GM12878 (cell line): ENCODE measurements at regions not wholly inside any gene's neighbourhood (a gene's known extent, or its start where the extent isn't known, plus 50 kb on each side); places are given as distances from the start of the nearest gene placed in this dataset.

Experiments
- ATAC-seq: fragments of 200-7000 bp; cut with Tn5 transposase; 3 replicates; pipeline ENCODE4 v1.9.1; 2020; ENCODE audit warnings: mild to moderate bottlenecking, moderate library complexity
- BruUV-seq: library from RNA; stranded (reverse); fragments of 400-500 nt; replicated peaks from 2 replicates; lab custom pipeline; 2021; lab: Mats Ljungman, UMichigan
- CTCF ChIA-PET: fragments of 300-600 bp; sonication (Branson Sonifier 250); formaldehyde crosslinking; extraction: SDS; loops from one replicate; lab custom pipeline; 2021; ENCODE audit warnings: inconsistent platforms; lab: Yijun Ruan, JAX
- POLR2A ChIA-PET: fragments of 350-600 bp; formaldehyde crosslinking; extraction: SDS; loops from one replicate; lab custom pipeline; 2021; ENCODE audit warnings: inconsistent platforms; lab: Charles Lee
- RAD21 ChIA-PET: fragments of 300-600 bp; sonication (Branson Sonifier 250); formaldehyde crosslinking; loops from one replicate; lab custom pipeline; 2023; ENCODE audit warnings: antibody characterized with exemption; ENCODE audit not compliant: unreplicated experiment; lab: Charles Lee
- SMC1A ChIA-PET: fragments of 300-600 bp; sonication (Branson Sonifier 250); formaldehyde crosslinking; loops from one replicate; lab custom pipeline; 2023; ENCODE audit not compliant: unreplicated experiment, uncharacterized antibody; lab: Charles Lee
- DNase-seq: peaks from one replicate; pipeline ENCODE4 v3.0.0-alpha.2; 2011; ENCODE audit warnings: low read depth, low spot score
- FAIRE-seq: peaks from 3 replicates; lab custom pipeline; 2011; peaks lifted over from hg19 to GRCh38; lab: Jason Lieb, UNC
- H2AFZ ChIP-seq: 2 replicates; pipeline ENCODE4 v1.6.0; 2011; ENCODE audit warnings: low read depth, low read length, control low read depth; ENCODE audit not compliant: control insufficient read depth
- H3K27ac ChIP-seq: 2 replicates; pipeline ENCODE4 v1.5.1; 2011; ENCODE audit warnings: control low read depth; ENCODE audit not compliant: control insufficient read depth, insufficient read depth
- H3K27me3 ChIP-seq, 2 experiments: replicated peaks in 1 of 2; 2 replicates each; pipeline versions ENCODE4 v1.6.0 to v1.6.1; 2011; ENCODE audit warnings: low read length in 1 of 2; ENCODE audit not compliant: control insufficient read depth in 2 of 2, insufficient read depth in 2 of 2
- H3K36me3 ChIP-seq, 2 experiments: 2 replicates each; pipeline ENCODE4 v1.5.1; 2011; ENCODE audit warnings: low read length in 1 of 2; ENCODE audit not compliant: control insufficient read depth in 2 of 2, insufficient read depth in 2 of 2
- H3K4me1 ChIP-seq: 2 replicates; pipeline ENCODE4 v1.6.1; 2011; ENCODE audit warnings: mild to moderate bottlenecking, low read length, moderate library complexity, mixed read lengths; ENCODE audit not compliant: control insufficient read depth, insufficient read depth
- H3K4me2 ChIP-seq: 2 replicates; pipeline ENCODE4 v1.6.0; 2011; ENCODE audit warnings: control low read depth; ENCODE audit not compliant: control insufficient read depth, insufficient read depth
- H3K4me3 ChIP-seq: fragments of 200-600 bp; sonication (generic); 2 replicates; pipeline ENCODE4 v1.5.1; 2016
- H3K79me2 ChIP-seq: 2 replicates; pipeline ENCODE4 v1.6.0; 2011; ENCODE audit warnings: low read length; ENCODE audit not compliant: control insufficient read depth, insufficient read depth
- H3K9ac ChIP-seq: 2 replicates; pipeline ENCODE4 v1.8.0; 2011; ENCODE audit warnings: low read length, control low read depth, mixed read lengths; ENCODE audit not compliant: control insufficient read depth, insufficient read depth
- H3K9me3 ChIP-seq: replicated peaks from 3 replicates; pipeline ENCODE4 v1.5.1; 2011; ENCODE audit warnings: mild to moderate bottlenecking, low read length; ENCODE audit not compliant: control insufficient read depth, insufficient read depth
- H4K20me1 ChIP-seq: 2 replicates; pipeline ENCODE4 v1.6.0; 2011; ENCODE audit not compliant: control insufficient read depth, insufficient read depth
- BRCA1 ChIP-seq: IDR thresholded peaks from 2 replicates; pipeline ENCODE4 v1.6.1; 2011; ENCODE audit warnings: low read depth, low read length, improper control_type of control experiment
- DPF2 ChIP-seq: fragments of 450-650 bp; IDR thresholded peaks from 2 replicates; pipeline ENCODE4 v1.6.1; 2017; ENCODE audit warnings: mild to moderate bottlenecking
- IRF4 ChIP-seq: IDR thresholded peaks from 2 replicates; pipeline ENCODE4 v1.6.1; 2011; ENCODE audit warnings: low read depth, low read length
- MTA2 ChIP-seq: fragments of 450-650 bp; IDR thresholded peaks from 2 replicates; pipeline ENCODE4 v1.6.1; 2016; ENCODE audit warnings: low read depth, mild to moderate bottlenecking, moderate library complexity
- NFXL1 ChIP-seq: fragments of 450-650 bp; IDR thresholded peaks from 2 replicates; pipeline ENCODE4 v1.6.1; 2017; ENCODE audit warnings: antibody characterized with exemption, mild to moderate bottlenecking, borderline replicate concordance
- RAD51 ChIP-seq: fragments of 450-650 bp; IDR thresholded peaks from 2 replicates; pipeline ENCODE4 v1.6.1; 2016; ENCODE audit warnings: moderate library complexity, mild to moderate bottlenecking, inconsistent platforms
- SREBF1 ChIP-seq: IDR thresholded peaks from 2 replicates; pipeline ENCODE4 v1.6.1; 2012; ENCODE audit warnings: mild to moderate bottlenecking, low read length
- STAT3 ChIP-seq: IDR thresholded peaks from 2 replicates; pipeline ENCODE4 v1.6.1; 2011; ENCODE audit warnings: low read depth, low read length, improper control_type of control experiment
- TBL1XR1 ChIP-seq: IDR thresholded peaks from 2 replicates; pipeline ENCODE4 v1.6.1; 2012; ENCODE audit warnings: low read depth, low read length, improper control_type of control experiment
- ZNF207 ChIP-seq: fragments of 450-650 bp; IDR thresholded peaks from 2 replicates; pipeline ENCODE4 v1.6.1; 2014; ENCODE audit warnings: antibody characterized with exemption, mild to moderate bottlenecking, borderline replicate concordance
- ZNF217 ChIP-seq: fragments of 450-650 bp; IDR thresholded peaks from 2 replicates; pipeline ENCODE4 v1.6.1; 2017; ENCODE audit warnings: antibody characterized with exemption, mild to moderate bottlenecking
- ZNF384 ChIP-seq: IDR thresholded peaks from 2 replicates; pipeline ENCODE4 v1.6.1; 2012; ENCODE audit warnings: low read depth, mild to moderate bottlenecking, low read length, improper control_type of control experiment, borderline replicate concordance
- WGBS: methylation state at CpG from one replicate; pipeline ENCODE4 v1.1.6; 2016; ENCODE audit warnings: low lambda C conversion rate; ENCODE audit not compliant: insufficient replicate concordance, insufficient coverage; ENCODE audit errors: missing lambda C conversion rate; 5-methylcytosine and 5-hydroxymethylcytosine counted together
- in situ Hi-C: fragments of 300-500 bp; cut with MboI; formaldehyde crosslinking; loops from 9 replicates; pipeline ENCODE4 v1.14.3; 2018; ENCODE audit warnings: mixed read lengths
- intact Hi-C: fragments of 100-400 bp; cut with micrococcal nuclease; formaldehyde crosslinking; loops from one replicate; pipeline ENCODE4 v1.14.2; 2022; ENCODE audit not compliant: unreplicated experiment
- TF ChIP-seq, protein P1 (sequence below): fragments of 450-650 bp; IDR thresholded peaks from 2 replicates; pipeline ENCODE4 v1.6.1; 2016; ENCODE audit warnings: mild to moderate bottlenecking
- TF ChIP-seq, protein P2 (sequence below): fragments of 450-650 bp; IDR thresholded peaks from 2 replicates; pipeline ENCODE4 v1.6.1; 2017; ENCODE audit warnings: mild to moderate bottlenecking, moderate library complexity
- TF ChIP-seq, protein P3 (sequence below): fragments of 450-650 bp; IDR thresholded peaks from 2 replicates; pipeline ENCODE4 v1.6.1; 2018; ENCODE audit warnings: mild to moderate bottlenecking, low read depth, moderate library complexity; ENCODE audit not compliant: partially characterized antibody

DNA sequence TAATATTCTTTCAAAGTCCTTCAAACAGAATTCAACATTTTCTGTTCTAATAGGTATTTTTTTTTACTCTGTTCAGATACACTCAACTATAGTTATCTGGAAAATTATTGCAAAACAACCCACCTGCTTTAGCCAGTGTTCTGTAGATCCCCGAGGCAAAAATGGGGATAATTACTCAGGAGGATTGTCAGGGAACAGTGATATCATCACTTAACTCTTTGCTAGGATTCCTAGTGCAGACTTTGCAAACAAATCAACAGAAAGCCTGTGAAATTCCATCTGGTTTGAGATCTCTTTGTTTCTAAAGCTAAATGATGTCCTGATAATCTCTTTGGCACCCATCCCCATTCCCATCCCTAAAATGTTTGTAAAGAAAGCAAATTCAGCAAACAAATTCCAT lies 413.6 kb upstream of the MEIS1 start:
- no peak for TF ChIP-seq ZNF217
- no peak for TF ChIP-seq RAD51
- no peak for TF ChIP-seq TBL1XR1
- no peak for TF ChIP-seq BRCA1
- TF ChIP-seq MTA2 = no peak
- TF ChIP-seq, protein P1, sequence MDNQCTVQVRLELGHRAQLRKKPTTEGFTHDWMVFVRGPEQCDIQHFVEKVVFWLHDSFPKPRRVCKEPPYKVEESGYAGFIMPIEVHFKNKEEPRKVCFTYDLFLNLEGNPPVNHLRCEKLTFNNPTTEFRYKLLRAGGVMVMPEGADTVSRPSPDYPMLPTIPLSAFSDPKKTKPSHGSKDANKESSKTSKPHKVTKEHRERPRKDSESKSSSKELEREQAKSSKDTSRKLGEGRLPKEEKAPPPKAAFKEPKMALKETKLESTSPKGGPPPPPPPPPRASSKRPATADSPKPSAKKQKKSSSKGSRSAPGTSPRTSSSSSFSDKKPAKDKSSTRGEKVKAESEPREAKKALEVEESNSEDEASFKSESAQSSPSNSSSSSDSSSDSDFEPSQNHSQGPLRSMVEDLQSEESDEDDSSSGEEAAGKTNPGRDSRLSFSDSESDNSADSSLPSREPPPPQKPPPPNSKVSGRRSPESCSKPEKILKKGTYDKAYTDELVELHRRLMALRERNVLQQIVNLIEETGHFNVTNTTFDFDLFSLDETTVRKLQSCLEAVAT = no peak
- TF ChIP-seq, protein P2, sequence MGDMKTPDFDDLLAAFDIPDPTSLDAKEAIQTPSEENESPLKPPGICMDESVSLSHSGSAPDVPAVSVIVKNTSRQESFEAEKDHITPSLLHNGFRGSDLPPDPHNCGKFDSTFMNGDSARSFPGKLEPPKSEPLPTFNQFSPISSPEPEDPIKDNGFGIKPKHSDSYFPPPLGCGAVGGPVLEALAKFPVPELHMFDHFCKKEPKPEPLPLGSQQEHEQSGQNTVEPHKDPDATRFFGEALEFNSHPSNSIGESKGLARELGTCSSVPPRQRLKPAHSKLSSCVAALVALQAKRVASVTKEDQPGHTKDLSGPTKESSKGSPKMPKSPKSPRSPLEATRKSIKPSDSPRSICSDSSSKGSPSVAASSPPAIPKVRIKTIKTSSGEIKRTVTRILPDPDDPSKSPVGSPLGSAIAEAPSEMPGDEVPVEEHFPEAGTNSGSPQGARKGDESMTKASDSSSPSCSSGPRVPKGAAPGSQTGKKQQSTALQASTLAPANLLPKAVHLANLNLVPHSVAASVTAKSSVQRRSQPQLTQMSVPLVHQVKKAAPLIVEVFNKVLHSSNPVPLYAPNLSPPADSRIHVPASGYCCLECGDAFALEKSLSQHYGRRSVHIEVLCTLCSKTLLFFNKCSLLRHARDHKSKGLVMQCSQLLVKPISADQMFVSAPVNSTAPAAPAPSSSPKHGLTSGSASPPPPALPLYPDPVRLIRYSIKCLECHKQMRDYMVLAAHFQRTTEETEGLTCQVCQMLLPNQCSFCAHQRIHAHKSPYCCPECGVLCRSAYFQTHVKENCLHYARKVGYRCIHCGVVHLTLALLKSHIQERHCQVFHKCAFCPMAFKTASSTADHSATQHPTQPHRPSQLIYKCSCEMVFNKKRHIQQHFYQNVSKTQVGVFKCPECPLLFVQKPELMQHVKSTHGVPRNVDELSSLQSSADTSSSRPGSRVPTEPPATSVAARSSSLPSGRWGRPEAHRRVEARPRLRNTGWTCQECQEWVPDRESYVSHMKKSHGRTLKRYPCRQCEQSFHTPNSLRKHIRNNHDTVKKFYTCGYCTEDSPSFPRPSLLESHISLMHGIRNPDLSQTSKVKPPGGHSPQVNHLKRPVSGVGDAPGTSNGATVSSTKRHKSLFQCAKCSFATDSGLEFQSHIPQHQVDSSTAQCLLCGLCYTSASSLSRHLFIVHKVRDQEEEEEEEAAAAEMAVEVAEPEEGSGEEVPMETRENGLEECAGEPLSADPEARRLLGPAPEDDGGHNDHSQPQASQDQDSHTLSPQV = no peak
- no peak for TF ChIP-seq SREBF1
- TF ChIP-seq ZNF384 = no peak
- no peak for TF ChIP-seq IRF4
- TF ChIP-seq, protein P3, sequence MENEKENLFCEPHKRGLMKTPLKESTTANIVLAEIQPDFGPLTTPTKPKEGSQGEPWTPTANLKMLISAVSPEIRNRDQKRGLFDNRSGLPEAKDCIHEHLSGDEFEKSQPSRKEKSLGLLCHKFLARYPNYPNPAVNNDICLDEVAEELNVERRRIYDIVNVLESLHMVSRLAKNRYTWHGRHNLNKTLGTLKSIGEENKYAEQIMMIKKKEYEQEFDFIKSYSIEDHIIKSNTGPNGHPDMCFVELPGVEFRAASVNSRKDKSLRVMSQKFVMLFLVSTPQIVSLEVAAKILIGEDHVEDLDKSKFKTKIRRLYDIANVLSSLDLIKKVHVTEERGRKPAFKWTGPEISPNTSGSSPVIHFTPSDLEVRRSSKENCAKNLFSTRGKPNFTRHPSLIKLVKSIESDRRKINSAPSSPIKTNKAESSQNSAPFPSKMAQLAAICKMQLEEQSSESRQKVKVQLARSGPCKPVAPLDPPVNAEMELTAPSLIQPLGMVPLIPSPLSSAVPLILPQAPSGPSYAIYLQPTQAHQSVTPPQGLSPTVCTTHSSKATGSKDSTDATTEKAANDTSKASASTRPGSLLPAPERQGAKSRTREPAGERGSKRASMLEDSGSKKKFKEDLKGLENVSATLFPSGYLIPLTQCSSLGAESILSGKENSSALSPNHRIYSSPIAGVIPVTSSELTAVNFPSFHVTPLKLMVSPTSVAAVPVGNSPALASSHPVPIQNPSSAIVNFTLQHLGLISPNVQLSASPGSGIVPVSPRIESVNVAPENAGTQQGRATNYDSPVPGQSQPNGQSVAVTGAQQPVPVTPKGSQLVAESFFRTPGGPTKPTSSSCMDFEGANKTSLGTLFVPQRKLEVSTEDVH = no peak
- no peak for TF ChIP-seq STAT3
- TF ChIP-seq ZNF207 = no peak
- no peak for TF ChIP-seq NFXL1
- TF ChIP-seq DPF2 = no peak
- POLR2A ChIA-PET = no interaction called here
- DNase-seq = no peak
- Histone ChIP-seq H3K36me3 (no peaks in the 10 kb centered on the region), H3K27me3 (no peaks in the 10 kb centered on the region), H3K4me1 (no peaks in the 10 kb centered on the region), H3K27ac (no peak overlapping the region), H3K9me3 (no peaks in the 10 kb centered on the region), H4K20me1 (no peaks in the 10 kb centered on the region), H3K79me2 (no peaks in the 10 kb centered on the region), H3K4me3 (no peak overlapping the region), H3K4me2 (no peak overlapping the region), H2AFZ (no peak overlapping the region), H3K9ac (no peak overlapping the region)
- in situ Hi-C loops (no loop called here), intact Hi-C loops (no loop called here)
- BruUV-seq = no TSS peak
- CTCF ChIA-PET = no interaction called here
- ATAC-seq = no peak
- SMC1A ChIA-PET = interaction anchor here (0.7 to 1.4 kb wide), 3 partner anchors 9 to 28 kb away, joined by 3 read pairs; no protein-coding TSS in a partner anchor
- 0% methylated on average over 1 of the region's 1 CpG for WGBS
- RAD21 ChIA-PET = no interaction called here
- no peak for FAIRE-seq
